ENCODE measurements at regions not wholly inside any gene's neighbourhood (a gene's known extent, or its start where the extent isn't known, plus 50 kb on each side); places are given as distances from the start of the nearest gene placed in this dataset.

DNA sequence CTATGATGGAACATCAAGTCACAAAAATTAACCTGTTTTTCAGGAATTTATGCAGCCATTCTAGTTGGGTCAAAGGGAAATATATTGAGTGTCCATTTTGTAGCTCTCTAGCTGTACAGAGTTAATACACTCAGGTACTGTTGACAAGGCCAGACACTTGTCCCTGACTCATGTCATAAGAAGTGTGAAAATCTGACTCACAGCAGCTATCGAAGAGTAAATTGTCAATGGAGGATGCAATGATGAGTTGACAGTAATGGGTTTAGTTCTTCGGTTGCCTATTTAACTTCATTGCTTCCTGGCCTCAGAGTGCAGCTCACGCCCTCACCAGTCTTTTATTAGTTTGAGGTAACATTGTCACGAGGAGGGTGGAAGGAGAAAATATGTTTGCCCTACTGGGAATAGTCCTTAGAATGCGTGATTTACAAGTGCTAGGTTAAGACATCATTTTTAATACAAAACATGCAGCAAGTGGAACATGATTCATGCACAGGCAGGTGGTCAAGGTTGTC is 255.1 kb downstream of the XPNPEP1 start:
- TF ChIP-seq CTCF (IDR thresholded peaks at IDR 0.05) (no peak), POLR2A (IDR thresholded peaks at IDR 0.05) (no peak)

Data from uterus (tissue), 2 donors.